HG02885 (cell line): ENCODE measurements at regions not wholly inside any gene's neighbourhood (a gene's known extent, or its start where the extent isn't known, plus 50 kb on each side); places are given as distances from the start of the nearest gene placed in this dataset.

ENCODE experiments used
- ATAC-seq: cut with Tn5 transposase; IDR thresholded peaks from one replicate; pipeline ENCODE4 v1.9.1; 2021; ENCODE audit warnings: mild to moderate bottlenecking; ENCODE audit not compliant: unreplicated experiment, poor library complexity

DNA sequence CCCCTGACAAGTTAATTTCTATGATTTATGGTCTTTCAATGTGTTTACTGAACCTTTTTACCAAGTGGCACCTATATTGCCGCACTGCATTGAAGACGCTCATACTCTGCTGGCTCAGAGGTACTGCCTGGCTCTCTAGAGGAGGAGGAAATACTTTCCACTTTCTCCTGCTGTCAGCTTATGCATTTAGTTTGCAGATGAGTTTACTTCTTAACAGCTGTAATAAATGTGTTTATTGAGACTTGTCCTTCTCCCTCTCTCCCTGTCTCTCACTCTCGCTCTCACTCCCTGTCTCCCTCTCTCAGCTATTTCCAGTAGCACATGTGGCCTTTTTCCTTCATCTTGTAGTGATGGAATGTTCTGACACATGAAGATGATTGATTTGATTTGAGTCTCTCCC, 60.3 kb upstream of the SPATA13 start:
- ATAC-seq, result no peak

DNA sequence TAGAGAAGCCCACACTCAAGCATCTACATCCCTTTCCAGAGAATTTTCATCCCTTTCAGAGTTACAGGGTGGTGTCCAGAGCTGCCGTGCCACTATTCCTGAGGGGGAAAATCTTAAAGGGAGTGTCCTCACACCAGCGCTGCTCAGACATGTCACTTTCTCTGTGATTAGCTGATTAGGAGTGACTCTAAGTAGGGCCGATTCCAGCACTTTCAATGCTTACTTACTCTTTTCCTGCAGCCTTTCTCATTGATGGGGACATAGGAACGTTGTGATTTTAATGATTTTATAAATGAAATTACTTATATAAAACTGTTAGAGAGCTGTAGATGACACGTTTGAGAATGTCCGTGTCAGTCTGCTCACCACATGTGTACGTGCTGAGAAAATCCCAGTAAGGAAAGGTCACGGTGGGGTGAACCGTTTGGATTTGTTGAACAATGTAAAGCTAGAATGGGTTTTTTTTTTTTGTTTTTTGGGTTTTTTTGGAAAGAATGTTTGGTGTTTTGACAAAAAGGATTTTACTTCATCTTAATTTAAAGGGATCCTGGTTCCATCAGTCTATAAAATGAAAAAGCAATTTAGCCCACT, 56.6 kb upstream of the SPATA13 start:
- no peak for ATAC-seq

DNA sequence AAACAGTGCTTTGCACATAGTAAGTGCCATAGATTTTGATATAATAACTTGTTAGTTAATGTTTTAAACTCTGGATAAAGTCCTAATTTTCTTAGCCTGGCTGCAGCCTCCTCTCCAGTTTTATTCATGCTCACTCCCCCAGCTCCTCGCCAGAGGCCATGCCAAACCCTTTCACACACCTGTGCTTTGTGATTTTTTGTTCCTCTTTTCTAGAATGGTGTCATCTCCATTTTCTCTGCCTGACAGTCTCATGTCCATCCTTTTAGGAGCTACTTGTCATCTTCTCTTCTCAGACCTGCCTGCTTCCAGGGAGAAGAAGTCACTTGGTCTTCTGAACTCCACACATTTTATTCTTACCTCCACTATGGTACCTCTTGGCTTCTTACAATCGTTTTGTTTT, 55.8 kb upstream of the SPATA13 start:
- peak; percentile 71 for ATAC-seq

DNA sequence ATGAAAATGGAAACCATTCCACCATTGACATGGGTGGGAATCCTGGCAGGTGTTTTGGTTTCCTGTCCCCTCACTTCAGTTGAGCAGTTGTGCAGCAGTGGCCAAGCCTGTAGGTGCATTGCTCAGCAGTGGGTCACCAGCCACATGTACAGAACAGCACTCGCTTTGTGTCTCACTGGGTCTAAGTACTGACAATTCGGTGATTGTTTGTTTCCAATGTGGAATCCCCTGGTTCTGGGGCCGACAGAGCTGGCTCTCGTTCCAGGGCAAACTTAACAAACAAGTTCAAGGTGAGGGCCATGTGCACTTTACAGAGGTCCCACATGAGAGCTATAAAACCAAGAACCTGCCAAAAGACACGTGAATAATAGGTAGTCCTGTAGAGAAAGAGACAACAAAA, 54.1 kb upstream of the SPATA13 start:
- ATAC-seq, result no peak

DNA sequence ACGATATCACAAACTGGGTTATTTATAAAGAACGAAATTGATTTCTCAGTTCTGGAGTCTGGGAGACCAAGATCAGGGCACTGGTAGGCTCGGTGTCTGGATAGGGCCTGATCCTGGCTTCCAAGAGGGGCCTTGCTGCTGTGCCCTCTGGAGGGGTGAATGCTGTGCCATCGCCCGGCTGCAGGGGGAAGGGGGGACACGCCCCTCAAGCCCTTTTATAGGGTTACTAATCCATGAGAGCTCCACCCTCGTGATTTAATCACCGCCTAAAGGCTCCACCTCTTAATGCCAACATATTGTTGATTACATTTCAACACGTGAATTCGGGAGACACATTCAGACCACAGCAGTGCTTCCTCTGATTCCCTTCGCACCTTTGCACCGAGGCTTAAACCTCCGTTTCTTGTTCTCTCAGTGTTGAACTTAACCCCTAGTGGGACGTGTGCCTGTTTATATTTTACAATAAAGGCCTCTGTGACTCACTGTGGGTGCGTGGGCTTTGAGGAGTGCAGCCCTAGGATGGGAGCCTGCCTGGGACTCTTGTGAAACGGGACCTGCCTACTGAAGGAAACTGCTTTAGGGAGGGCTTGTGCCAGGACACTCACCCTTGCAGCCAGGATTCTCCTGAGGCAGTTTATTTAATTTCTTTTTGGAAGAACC, 52.4 kb upstream of the SPATA13 start:
- no peak for ATAC-seq

DNA sequence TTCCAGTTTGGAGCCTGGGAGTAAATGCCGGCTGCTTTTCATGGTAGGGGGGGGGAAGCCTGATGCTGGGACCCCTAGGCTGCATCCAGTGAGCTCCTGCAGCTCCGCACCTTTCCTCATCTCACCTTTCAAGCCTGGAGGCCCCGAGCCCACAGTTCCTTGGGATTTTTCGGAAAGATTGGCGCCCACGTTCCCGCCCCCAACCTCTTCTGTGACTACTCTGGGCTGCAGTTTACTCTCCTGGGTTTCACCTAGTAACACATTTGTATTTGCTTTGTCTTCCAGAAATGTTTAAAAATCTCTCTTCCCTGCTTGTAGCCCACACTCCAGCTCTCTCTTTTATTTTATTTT, 51.9 kb upstream of the SPATA13 start:
- no peak for ATAC-seq

DNA sequence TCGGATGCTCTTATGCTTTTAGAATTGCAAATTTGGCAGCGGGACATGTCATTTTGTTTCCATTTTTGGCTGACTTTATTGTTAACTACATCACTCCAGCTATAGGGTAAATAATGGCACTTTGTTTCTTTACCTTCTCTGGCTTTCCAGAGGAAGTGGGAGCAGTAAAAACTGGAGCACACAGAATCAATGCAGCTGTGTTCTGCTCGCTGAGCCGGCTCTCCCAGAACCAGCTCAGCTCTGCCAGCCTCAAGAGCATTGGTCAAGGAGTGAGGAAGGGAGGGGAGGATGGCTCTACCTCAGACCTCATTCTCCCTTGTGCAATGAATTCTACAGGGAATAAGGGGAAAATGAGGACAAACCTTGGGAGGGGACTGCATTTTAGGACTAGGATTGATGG, 50.5 kb upstream of the SPATA13 start:
- no peak for ATAC-seq
